ENCODE measurements at regions not wholly inside any gene's neighbourhood (a gene's known extent, or its start where the extent isn't known, plus 50 kb on each side); places are given as distances from the start of the nearest gene placed in this dataset.

DNA sequence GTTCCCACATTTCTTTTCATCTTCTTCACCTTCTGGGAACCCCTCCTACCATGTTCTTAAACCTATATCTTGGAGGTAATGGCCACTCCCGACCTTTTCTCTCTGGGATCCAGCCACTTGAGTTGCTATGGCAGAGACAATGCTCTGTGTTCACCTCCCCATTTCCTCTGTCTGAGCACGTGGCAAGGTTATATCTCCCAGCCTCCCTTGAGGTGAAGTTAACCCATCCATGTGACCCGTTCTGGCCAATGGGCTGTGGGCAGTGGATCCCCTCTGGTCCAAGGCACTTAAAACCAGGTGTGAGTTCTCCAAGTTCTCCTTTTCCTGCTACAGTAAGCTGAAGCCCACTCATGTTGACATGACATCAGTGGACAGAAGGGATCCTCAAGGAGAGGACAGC, 261.4 kb downstream of the LRFN2 start:
- Histone ChIP-seq H3K36me3 (ENCODE audit: insufficient read depth, low read length) (no peaks in the 10 kb centered on the region), H2AFZ (ENCODE audit: low read depth, low read length) (no peak overlapping the region), H3K79me2 (replicated peaks; ENCODE audit: insufficient read depth, low read length) (no peaks in the 10 kb centered on the region), H3K9me3 (ENCODE audit: low read length) (no peaks in the 10 kb centered on the region), H3K4me3 (ENCODE audit: low read length) (no peak overlapping the region), H4K20me1 (ENCODE audit: insufficient read depth) (no peaks in the 10 kb centered on the region), H3K27me3 (ENCODE audit: insufficient read depth, low read depth, low read length) (no peaks in the 10 kb centered on the region), H3K27ac (ENCODE audit: low read length) (no peak overlapping the region), H3F3A (ENCODE audit: insufficient read depth, low read length, poor library complexity, severe bottlenecking) (no peaks in the 10 kb centered on the region), H3K4me2 (ENCODE audit: low read length) (no peak overlapping the region), H3K9ac (ENCODE audit: low read length) (no peak overlapping the region), H3K9me2 (ENCODE audit: insufficient read depth, low read length) (no peaks in the 10 kb centered on the region)
- TF ChIP-seq, protein P1, sequence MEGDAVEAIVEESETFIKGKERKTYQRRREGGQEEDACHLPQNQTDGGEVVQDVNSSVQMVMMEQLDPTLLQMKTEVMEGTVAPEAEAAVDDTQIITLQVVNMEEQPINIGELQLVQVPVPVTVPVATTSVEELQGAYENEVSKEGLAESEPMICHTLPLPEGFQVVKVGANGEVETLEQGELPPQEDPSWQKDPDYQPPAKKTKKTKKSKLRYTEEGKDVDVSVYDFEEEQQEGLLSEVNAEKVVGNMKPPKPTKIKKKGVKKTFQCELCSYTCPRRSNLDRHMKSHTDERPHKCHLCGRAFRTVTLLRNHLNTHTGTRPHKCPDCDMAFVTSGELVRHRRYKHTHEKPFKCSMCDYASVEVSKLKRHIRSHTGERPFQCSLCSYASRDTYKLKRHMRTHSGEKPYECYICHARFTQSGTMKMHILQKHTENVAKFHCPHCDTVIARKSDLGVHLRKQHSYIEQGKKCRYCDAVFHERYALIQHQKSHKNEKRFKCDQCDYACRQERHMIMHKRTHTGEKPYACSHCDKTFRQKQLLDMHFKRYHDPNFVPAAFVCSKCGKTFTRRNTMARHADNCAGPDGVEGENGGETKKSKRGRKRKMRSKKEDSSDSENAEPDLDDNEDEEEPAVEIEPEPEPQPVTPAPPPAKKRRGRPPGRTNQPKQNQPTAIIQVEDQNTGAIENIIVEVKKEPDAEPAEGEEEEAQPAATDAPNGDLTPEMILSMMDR (IDR thresholded peaks at IDR 0.05; ENCODE audit: poor library complexity, severe bottlenecking): no peak
- no peak for TF ChIP-seq EZH2 (IDR thresholded peaks at IDR 0.05; ENCODE audit: borderline replicate concordance, insufficient read depth, low read length, poor library complexity, severe bottlenecking)
- TF ChIP-seq POLR2AphosphoS5 (IDR thresholded peaks at IDR 0.05): no peak
- no peak for TF ChIP-seq TAF1 (IDR thresholded peaks at IDR 0.05; ENCODE audit: low read depth)
- no peak for TF ChIP-seq SMC3 (conservative IDR thresholded peaks at IDR 0.05; ENCODE audit: poor library complexity)
- TF ChIP-seq EP300 (conservative IDR thresholded peaks at IDR 0.05; ENCODE audit: poor library complexity, severe bottlenecking): no peak
- TF ChIP-seq RAD21 (conservative IDR thresholded peaks at IDR 0.05): no peak
- TF ChIP-seq MXI1 (conservative IDR thresholded peaks at IDR 0.05; ENCODE audit: poor library complexity, severe bottlenecking): no peak
- TF ChIP-seq, protein P2, sequence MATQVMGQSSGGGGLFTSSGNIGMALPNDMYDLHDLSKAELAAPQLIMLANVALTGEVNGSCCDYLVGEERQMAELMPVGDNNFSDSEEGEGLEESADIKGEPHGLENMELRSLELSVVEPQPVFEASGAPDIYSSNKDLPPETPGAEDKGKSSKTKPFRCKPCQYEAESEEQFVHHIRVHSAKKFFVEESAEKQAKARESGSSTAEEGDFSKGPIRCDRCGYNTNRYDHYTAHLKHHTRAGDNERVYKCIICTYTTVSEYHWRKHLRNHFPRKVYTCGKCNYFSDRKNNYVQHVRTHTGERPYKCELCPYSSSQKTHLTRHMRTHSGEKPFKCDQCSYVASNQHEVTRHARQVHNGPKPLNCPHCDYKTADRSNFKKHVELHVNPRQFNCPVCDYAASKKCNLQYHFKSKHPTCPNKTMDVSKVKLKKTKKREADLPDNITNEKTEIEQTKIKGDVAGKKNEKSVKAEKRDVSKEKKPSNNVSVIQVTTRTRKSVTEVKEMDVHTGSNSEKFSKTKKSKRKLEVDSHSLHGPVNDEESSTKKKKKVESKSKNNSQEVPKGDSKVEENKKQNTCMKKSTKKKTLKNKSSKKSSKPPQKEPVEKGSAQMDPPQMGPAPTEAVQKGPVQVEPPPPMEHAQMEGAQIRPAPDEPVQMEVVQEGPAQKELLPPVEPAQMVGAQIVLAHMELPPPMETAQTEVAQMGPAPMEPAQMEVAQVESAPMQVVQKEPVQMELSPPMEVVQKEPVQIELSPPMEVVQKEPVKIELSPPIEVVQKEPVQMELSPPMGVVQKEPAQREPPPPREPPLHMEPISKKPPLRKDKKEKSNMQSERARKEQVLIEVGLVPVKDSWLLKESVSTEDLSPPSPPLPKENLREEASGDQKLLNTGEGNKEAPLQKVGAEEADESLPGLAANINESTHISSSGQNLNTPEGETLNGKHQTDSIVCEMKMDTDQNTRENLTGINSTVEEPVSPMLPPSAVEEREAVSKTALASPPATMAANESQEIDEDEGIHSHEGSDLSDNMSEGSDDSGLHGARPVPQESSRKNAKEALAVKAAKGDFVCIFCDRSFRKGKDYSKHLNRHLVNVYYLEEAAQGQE (IDR thresholded peaks at IDR 0.05; ENCODE audit: borderline replicate concordance): no peak

DNA sequence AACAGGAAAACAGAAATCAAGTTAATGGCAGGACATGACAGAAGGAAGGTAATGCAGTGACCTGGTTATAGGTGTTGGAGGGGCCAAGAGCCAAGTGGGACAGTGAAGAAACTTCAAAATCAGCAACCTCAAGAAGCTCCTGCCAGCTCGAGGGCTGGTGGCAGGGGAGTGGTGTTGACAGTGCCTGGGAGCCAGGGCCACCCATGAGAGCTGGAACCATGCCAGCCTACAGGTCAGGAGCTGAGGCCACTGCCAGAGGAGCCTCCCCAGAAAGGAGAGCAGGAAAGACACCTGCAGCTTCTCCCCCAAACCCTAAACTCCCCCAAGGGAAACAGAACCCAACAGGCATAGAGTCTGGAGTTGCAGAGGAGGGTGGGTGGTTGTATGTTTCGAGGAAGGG, 262.1 kb downstream of the LRFN2 start:
- Histone ChIP-seq H3K9me2 (ENCODE audit: insufficient read depth, low read length) (no peaks in the 10 kb centered on the region), H4K20me1 (ENCODE audit: insufficient read depth) (no peaks in the 10 kb centered on the region), H3K4me3 (ENCODE audit: low read length) (no peak overlapping the region), H3K9ac (ENCODE audit: low read length) (no peak overlapping the region), H3F3A (ENCODE audit: insufficient read depth, low read length, poor library complexity, severe bottlenecking) (no peaks in the 10 kb centered on the region), H3K27ac (ENCODE audit: low read length) (no peak overlapping the region), H3K36me3 (ENCODE audit: insufficient read depth, low read length) (no peaks in the 10 kb centered on the region), H3K4me2 (ENCODE audit: low read length) (no peak overlapping the region), H3K79me2 (replicated peaks; ENCODE audit: insufficient read depth, low read length) (no peaks in the 10 kb centered on the region), H2AFZ (ENCODE audit: low read depth, low read length) (no peak overlapping the region), H3K9me3 (ENCODE audit: low read length) (no peaks in the 10 kb centered on the region), H3K27me3 (ENCODE audit: insufficient read depth, low read depth, low read length) (no peaks in the 10 kb centered on the region)
- TF ChIP-seq POLR2AphosphoS5 (IDR thresholded peaks at IDR 0.05) (no peak), EZH2 (IDR thresholded peaks at IDR 0.05; ENCODE audit: borderline replicate concordance, insufficient read depth, low read length, poor library complexity, severe bottlenecking) (no peak), EP300 (conservative IDR thresholded peaks at IDR 0.05; ENCODE audit: poor library complexity, severe bottlenecking) (no peak), SMC3 (conservative IDR thresholded peaks at IDR 0.05; ENCODE audit: poor library complexity) (no peak), MXI1 (conservative IDR thresholded peaks at IDR 0.05; ENCODE audit: poor library complexity, severe bottlenecking) (no peak)
- TF ChIP-seq, protein P2 (IDR thresholded peaks at IDR 0.05; ENCODE audit: borderline replicate concordance): no peak
- TF ChIP-seq, protein P1 (IDR thresholded peaks at IDR 0.05; ENCODE audit: poor library complexity, severe bottlenecking): no peak

Measured in neural cell (in vitro differentiated cells).